AG08396 (cell line): ENCODE measurements at regions not wholly inside any gene's neighbourhood (a gene's known extent, or its start where the extent isn't known, plus 50 kb on each side); places are given as distances from the start of the nearest gene placed in this dataset.
"Not testable (repeated sequence)": the region's sequence is repeated elsewhere in the genome, so short reads cannot be mapped to it uniquely, and the experiment has no call there.

Source experiments
- DNase-seq: peaks from one replicate; pipeline ENCODE4 v3.0.0; 2012; ENCODE audit warnings: low spot score, mixed read lengths

GRCh38 chr2:122651236-122651635, 895.8 kb downstream of the TSN start:
- DNase-seq = no peak

GRCh38 chr2:122651780-122652179, 896.3 kb downstream of the TSN start:
- DNase-seq = no peak

- DNase-seq = no peak
Measured at GRCh38 chr2:122652670-122653069, 897.2 kb downstream of the TSN start.

- DNase-seq = no peak
Measured at GRCh38 chr2:122656403-122656802, 901.0 kb downstream of the TSN start.

- DNase-seq = no peak
Measured at GRCh38 chr2:122660786-122661634, 905.6 kb downstream of the TSN start.

GRCh38 chr2:122663620-122664019, 908.2 kb downstream of the TSN start:
- no peak for DNase-seq

- DNase-seq = no peak
Measured at GRCh38 chr2:122669627-122670026, 914.2 kb downstream of the TSN start.

- DNase-seq = no peak
Measured at GRCh38 chr2:122670897-122671296, 915.4 kb downstream of the TSN start.

- no peak for DNase-seq
Measured at GRCh38 chr2:122680662-122681061, 925.2 kb downstream of the TSN start.

- DNase-seq = no peak
Measured at GRCh38 chr2:122681626-122682025, 926.2 kb downstream of the TSN start.

GRCh38 chr2:122682356-122682755, 926.9 kb downstream of the TSN start:
- DNase-seq = no peak

GRCh38 chr2:122683018-122683417, 927.6 kb downstream of the TSN start:
- DNase-seq = no peak

- DNase-seq = no peak
Measured at GRCh38 chr2:122692400-122693083, 937.1 kb downstream of the TSN start.

GRCh38 chr2:122697415-122697814, 942.0 kb downstream of the TSN start:
- DNase-seq = no peak

GRCh38 chr2:122703676-122704075, 948.2 kb downstream of the TSN start:
- no peak for DNase-seq

GRCh38 chr2:122704109-122704563, 948.7 kb downstream of the TSN start:
- no peak for DNase-seq

GRCh38 chr2:122705746-122706145, 950.3 kb downstream of the TSN start:
- no peak for DNase-seq

- no peak for DNase-seq
Measured at GRCh38 chr2:122706757-122707223, 951.3 kb downstream of the TSN start.

GRCh38 chr2:122707224-122707824, 951.9 kb downstream of the TSN start:
- no peak for DNase-seq

- no peak for DNase-seq
Measured at GRCh38 chr2:122710049-122710448, 954.6 kb downstream of the TSN start.

- no peak for DNase-seq
Measured at GRCh38 chr2:122713800-122714199, 958.3 kb downstream of the TSN start.

- DNase-seq = not testable (repeated sequence)
Measured at GRCh38 chr2:122720822-122721221, 965.4 kb downstream of the TSN start.
